ENCODE measurements at regions not wholly inside any gene's neighbourhood (a gene's known extent, or its start where the extent isn't known, plus 50 kb on each side); places are given as distances from the start of the nearest gene placed in this dataset.
A peak's percentile ranks its signal among the peaks of the same experiment; 100 is the strongest.

DNA sequence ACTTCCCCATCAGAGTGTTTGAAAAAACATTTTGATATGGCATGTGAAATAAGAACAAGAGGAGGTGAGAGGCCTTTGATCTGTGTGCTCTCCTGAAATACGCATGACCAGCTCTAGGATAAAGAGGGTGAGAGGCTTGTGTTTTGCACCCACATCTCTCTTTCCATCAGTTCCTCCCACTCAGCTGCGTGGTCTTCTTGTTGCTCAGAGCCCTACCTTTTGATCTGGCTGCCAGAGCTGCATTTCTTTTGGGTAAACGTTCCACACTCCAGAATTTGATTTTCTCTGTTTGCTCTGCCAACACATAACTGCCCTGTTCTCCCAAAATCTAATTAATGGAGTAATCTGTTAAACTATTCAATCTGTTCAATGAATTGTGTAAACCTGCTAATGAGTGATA, 72.0 kb upstream of the FN1 start:
- no peaks in the 10 kb centered on the region for H3K27me3 ChIP-seq (ENCODE audit: insufficient read depth, poor library complexity, severe bottlenecking)
- no peak overlapping the region for H3K4me3 ChIP-seq (replicated peaks; ENCODE audit: insufficient read depth, low read length)
- DNase-seq (ENCODE audit: low read depth in 1 of 2, low spot score in 1 of 2) = no peak
- H3K27ac ChIP-seq (replicated peaks) = no peak overlapping the region
- TF ChIP-seq, protein P1, sequence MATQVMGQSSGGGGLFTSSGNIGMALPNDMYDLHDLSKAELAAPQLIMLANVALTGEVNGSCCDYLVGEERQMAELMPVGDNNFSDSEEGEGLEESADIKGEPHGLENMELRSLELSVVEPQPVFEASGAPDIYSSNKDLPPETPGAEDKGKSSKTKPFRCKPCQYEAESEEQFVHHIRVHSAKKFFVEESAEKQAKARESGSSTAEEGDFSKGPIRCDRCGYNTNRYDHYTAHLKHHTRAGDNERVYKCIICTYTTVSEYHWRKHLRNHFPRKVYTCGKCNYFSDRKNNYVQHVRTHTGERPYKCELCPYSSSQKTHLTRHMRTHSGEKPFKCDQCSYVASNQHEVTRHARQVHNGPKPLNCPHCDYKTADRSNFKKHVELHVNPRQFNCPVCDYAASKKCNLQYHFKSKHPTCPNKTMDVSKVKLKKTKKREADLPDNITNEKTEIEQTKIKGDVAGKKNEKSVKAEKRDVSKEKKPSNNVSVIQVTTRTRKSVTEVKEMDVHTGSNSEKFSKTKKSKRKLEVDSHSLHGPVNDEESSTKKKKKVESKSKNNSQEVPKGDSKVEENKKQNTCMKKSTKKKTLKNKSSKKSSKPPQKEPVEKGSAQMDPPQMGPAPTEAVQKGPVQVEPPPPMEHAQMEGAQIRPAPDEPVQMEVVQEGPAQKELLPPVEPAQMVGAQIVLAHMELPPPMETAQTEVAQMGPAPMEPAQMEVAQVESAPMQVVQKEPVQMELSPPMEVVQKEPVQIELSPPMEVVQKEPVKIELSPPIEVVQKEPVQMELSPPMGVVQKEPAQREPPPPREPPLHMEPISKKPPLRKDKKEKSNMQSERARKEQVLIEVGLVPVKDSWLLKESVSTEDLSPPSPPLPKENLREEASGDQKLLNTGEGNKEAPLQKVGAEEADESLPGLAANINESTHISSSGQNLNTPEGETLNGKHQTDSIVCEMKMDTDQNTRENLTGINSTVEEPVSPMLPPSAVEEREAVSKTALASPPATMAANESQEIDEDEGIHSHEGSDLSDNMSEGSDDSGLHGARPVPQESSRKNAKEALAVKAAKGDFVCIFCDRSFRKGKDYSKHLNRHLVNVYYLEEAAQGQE (IDR thresholded peaks at IDR 0.05; ENCODE audit: insufficient replicate concordance, low read depth) = no peak
- TF ChIP-seq SPI1 (IDR thresholded peaks at IDR 0.05; ENCODE audit: borderline replicate concordance, low read depth) (no peak), POLR2AphosphoS5 (IDR thresholded peaks at IDR 0.05; ENCODE audit: low read depth) (no peak), GABPA (IDR thresholded peaks at IDR 0.05; ENCODE audit: low read depth) (no peak)
- TF ChIP-seq, protein P2, sequence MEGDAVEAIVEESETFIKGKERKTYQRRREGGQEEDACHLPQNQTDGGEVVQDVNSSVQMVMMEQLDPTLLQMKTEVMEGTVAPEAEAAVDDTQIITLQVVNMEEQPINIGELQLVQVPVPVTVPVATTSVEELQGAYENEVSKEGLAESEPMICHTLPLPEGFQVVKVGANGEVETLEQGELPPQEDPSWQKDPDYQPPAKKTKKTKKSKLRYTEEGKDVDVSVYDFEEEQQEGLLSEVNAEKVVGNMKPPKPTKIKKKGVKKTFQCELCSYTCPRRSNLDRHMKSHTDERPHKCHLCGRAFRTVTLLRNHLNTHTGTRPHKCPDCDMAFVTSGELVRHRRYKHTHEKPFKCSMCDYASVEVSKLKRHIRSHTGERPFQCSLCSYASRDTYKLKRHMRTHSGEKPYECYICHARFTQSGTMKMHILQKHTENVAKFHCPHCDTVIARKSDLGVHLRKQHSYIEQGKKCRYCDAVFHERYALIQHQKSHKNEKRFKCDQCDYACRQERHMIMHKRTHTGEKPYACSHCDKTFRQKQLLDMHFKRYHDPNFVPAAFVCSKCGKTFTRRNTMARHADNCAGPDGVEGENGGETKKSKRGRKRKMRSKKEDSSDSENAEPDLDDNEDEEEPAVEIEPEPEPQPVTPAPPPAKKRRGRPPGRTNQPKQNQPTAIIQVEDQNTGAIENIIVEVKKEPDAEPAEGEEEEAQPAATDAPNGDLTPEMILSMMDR (IDR thresholded peaks at IDR 0.05; ENCODE audit: insufficient read depth, low read length) = no peak

DNA sequence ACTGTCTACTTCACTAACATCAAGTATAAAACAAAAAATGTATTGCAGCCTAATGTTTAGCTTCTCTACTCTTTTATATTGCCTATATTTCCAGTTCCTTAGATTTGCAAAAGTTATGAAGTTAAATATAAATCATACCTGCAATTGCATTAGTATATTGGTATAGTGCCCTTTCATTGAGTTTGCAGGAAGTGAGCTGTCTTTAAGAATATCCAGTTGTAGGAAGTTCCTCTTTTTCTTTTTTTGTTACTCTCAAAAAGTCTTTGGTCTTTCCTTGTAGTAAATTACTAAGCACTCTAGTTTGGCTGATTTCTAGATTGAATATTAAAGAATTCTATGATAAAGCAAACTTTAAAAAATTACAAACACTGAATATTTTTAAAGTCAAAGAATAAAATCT, 71.3 kb upstream of the FN1 start:
- TF ChIP-seq GABPA (IDR thresholded peaks at IDR 0.05; ENCODE audit: low read depth) = no peak
- TF ChIP-seq, protein P1 (IDR thresholded peaks at IDR 0.05; ENCODE audit: insufficient replicate concordance, low read depth) = no peak
- no peak for TF ChIP-seq POLR2AphosphoS5 (IDR thresholded peaks at IDR 0.05; ENCODE audit: low read depth)
- TF ChIP-seq, protein P2 (IDR thresholded peaks at IDR 0.05; ENCODE audit: insufficient read depth, low read length) = no peak
- TF ChIP-seq SPI1 (IDR thresholded peaks at IDR 0.05; ENCODE audit: borderline replicate concordance, low read depth) = peak; percentile 63
- no peaks in the 10 kb centered on the region for H3K27me3 ChIP-seq (ENCODE audit: insufficient read depth, poor library complexity, severe bottlenecking)
- no peak overlapping the region for H3K27ac ChIP-seq (replicated peaks)
- no peak for DNase-seq (ENCODE audit: low read depth in 1 of 2, low spot score in 1 of 2)
- no peak overlapping the region for H3K4me3 ChIP-seq (replicated peaks; ENCODE audit: insufficient read depth, low read length)

DNA sequence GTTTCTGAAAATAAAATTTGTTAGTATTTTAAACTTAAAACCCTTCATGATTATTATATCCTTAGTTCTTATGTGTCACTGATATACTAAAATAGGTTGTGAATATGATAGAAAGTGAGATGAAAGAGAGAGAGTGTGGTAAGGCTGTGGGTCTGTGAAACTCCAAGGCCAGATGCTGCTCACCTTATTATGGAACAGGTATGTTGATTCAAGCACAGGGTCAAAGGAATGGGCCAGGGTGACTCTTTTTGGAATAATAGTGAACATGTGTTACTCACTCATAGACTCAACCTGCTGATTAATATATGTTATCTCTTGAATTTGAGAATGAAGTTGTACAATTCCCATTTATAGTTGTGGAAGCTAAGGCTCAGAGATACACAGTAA, 70.7 kb upstream of the FN1 start:
- DNase-seq (ENCODE audit: low read depth in 1 of 2, low spot score in 1 of 2) = no peak
- Histone ChIP-seq H3K4me3 (replicated peaks; ENCODE audit: insufficient read depth, low read length) (no peak overlapping the region), H3K27ac (replicated peaks) (no peak overlapping the region), H3K27me3 (ENCODE audit: insufficient read depth, poor library complexity, severe bottlenecking) (no peaks in the 10 kb centered on the region)
- no peak for TF ChIP-seq SPI1 (IDR thresholded peaks at IDR 0.05; ENCODE audit: borderline replicate concordance, low read depth)
- TF ChIP-seq POLR2AphosphoS5 (IDR thresholded peaks at IDR 0.05; ENCODE audit: low read depth) = no peak
- TF ChIP-seq, protein P2 (IDR thresholded peaks at IDR 0.05; ENCODE audit: insufficient read depth, low read length) = no peak

Data from HL-60 (cell line).